ENCODE measurements at regions not wholly inside any gene's neighbourhood (a gene's known extent, or its start where the extent isn't known, plus 50 kb on each side); places are given as distances from the start of the nearest gene placed in this dataset.
"Not testable (repeated sequence)": the region's sequence is repeated elsewhere in the genome, so short reads cannot be mapped to it uniquely, and the experiment has no call there.

- TF ChIP-seq ZC3H10 (CRISPR knock-in tag; IDR thresholded peaks at IDR 0.05) (no peak), CSDC2 (CRISPR knock-in tag; IDR thresholded peaks at IDR 0.05) (no peak), BACH2 (CRISPR knock-in tag; IDR thresholded peaks at IDR 0.05; ENCODE audit: borderline replicate concordance) (no peak), CREB5 (CRISPR knock-in tag; IDR thresholded peaks at IDR 0.05; ENCODE audit: low read depth) (no peak), GLIS3 (CRISPR knock-in tag; IDR thresholded peaks at IDR 0.05) (no peak), PPARA (CRISPR knock-in tag; IDR thresholded peaks at IDR 0.05; ENCODE audit: borderline replicate concordance) (no peak)
- ATAC-seq: no peak
These were observed 239.6 kb downstream of the PARP8 start for GRCh38 chr5:50905996-50906570.

GRCh38 chr5:50920160-50920559, 253.7 kb downstream of the PARP8 start:
- not testable (repeated sequence) for ATAC-seq

GRCh38 chr5:50921366-50922133, 255.1 kb downstream of the PARP8 start:
- TF ChIP-seq GLIS3 (CRISPR knock-in tag; IDR thresholded peaks at IDR 0.05) (no peak), ARNTL (CRISPR knock-in tag; IDR thresholded peaks at IDR 0.05; ENCODE audit: borderline replicate concordance, low read depth) (no peak), ZC3H10 (CRISPR knock-in tag; IDR thresholded peaks at IDR 0.05) (no peak), PPARA (CRISPR knock-in tag; IDR thresholded peaks at IDR 0.05; ENCODE audit: borderline replicate concordance) (no peak), TOX (CRISPR knock-in tag; IDR thresholded peaks at IDR 0.05; ENCODE audit: borderline replicate concordance) (no peak), ISL1 (CRISPR knock-in tag; IDR thresholded peaks at IDR 0.05) (no peak), ZNF70 (CRISPR knock-in tag; IDR thresholded peaks at IDR 0.05) (no peak), RARB (CRISPR knock-in tag; IDR thresholded peaks at IDR 0.05) (no peak), CREB5 (CRISPR knock-in tag; IDR thresholded peaks at IDR 0.05; ENCODE audit: low read depth) (no peak), CSDC2 (CRISPR knock-in tag; IDR thresholded peaks at IDR 0.05) (no peak), POU6F1 (CRISPR knock-in tag; IDR thresholded peaks at IDR 0.05; ENCODE audit: borderline replicate concordance, low read depth) (no peak), OSR1 (CRISPR knock-in tag; IDR thresholded peaks at IDR 0.05) (no peak), CSRNP3 (CRISPR knock-in tag; IDR thresholded peaks at IDR 0.05) (no peak), PATZ1 (CRISPR knock-in tag; IDR thresholded peaks at IDR 0.05; ENCODE audit: borderline replicate concordance) (no peak), ZNF8 (CRISPR knock-in tag; IDR thresholded peaks at IDR 0.05) (no peak)
- ATAC-seq: no peak

GRCh38 chr5:50922134-50922941, 255.9 kb downstream of the PARP8 start:
- ATAC-seq: peak; percentile 33; the same call in 1 of the 3 replicates

Measured in SK-N-SH treated with all-trans-retinoic acid at 6 μM for 48 hours (cell line).